ENCODE measurements at regions not wholly inside any gene's neighbourhood (a gene's known extent, or its start where the extent isn't known, plus 50 kb on each side); places are given as distances from the start of the nearest gene placed in this dataset.

- Histone ChIP-seq H3K36me3 (ENCODE audit: control insufficient read depth in 2 of 3, insufficient read depth in 3 of 3, low read length in 3 of 3) (no peaks in the 10 kb centered on the region), H3K9me3 (ENCODE audit: control insufficient read depth in 2 of 3, low read length in 3 of 3) (no peaks in the 10 kb centered on the region), H3K27ac (ENCODE audit: low read depth, low read length) (no peak overlapping the region), H3K4me3 (ENCODE audit: low read length) (no peak overlapping the region), H3K4me1 (ENCODE audit: control insufficient read depth in 2 of 2, insufficient read depth in 2 of 2, low read length in 2 of 2) (no peaks in the 10 kb centered on the region), H3K27me3 (ENCODE audit: control insufficient read depth in 2 of 2, insufficient read depth in 2 of 2, low read length in 2 of 2) (no peaks in the 10 kb centered on the region)
- ATAC-seq (no peak), DNase-seq (no peak)
- no peak overlapping the region for H3K4me3 Mint-ChIP-seq
- H3K27me3 Mint-ChIP-seq = peaks cover 0 to 18% (median 7%) of the 10 kb centered on the region in 5 donors
- H3K9me3 Mint-ChIP-seq = peaks cover 0 to 14% (median 0%) of the 10 kb centered on the region in 11 donors
- ChIA-PET CTCF (no interaction called here), POLR2A (no interaction called here)
- H3K4me1 Mint-ChIP-seq = no peaks in the 10 kb centered on the region
- no peaks in the 10 kb centered on the region for H3K36me3 Mint-ChIP-seq
- intact Hi-C loops (cut with micrococcal nuclease) = no loop called here
- H3K27ac Mint-ChIP-seq = no peak overlapping the region
Observed at GRCh38 chr2:6480514-6480913, 385.2 kb downstream of the CMPK2 start.

GRCh38 chr2:6482256-6482655, 383.5 kb downstream of the CMPK2 start:
- Mint-ChIP-seq H3K27ac (no peak overlapping the region), H3K27me3 (peaks cover 0 to 18% (median 4%) of the 10 kb centered on the region in 5 donors), H3K4me1 (no peaks in the 10 kb centered on the region), H3K9me3 (peaks cover 0 to 14% (median 0%) of the 10 kb centered on the region in 11 donors), H3K4me3 (no peak overlapping the region), H3K36me3 (no peaks in the 10 kb centered on the region)
- no peaks in the 10 kb centered on the region for H3K27me3 ChIP-seq (ENCODE audit: control insufficient read depth in 2 of 2, insufficient read depth in 2 of 2, low read length in 2 of 2)
- ChIA-PET CTCF (no interaction called here), POLR2A (no interaction called here)
- no peak for ATAC-seq
- intact Hi-C loops (cut with micrococcal nuclease) = no loop called here
- no peaks in the 10 kb centered on the region for H3K36me3 ChIP-seq (ENCODE audit: control insufficient read depth in 2 of 3, insufficient read depth in 3 of 3, low read length in 3 of 3)
- DNase-seq = no peak
- H3K9me3 ChIP-seq (ENCODE audit: control insufficient read depth in 2 of 3, low read length in 3 of 3) = no peaks in the 10 kb centered on the region
- H3K27ac ChIP-seq (ENCODE audit: low read depth, low read length) = no peak overlapping the region
- H3K4me3 ChIP-seq (ENCODE audit: low read length) = no peak overlapping the region
- H3K4me1 ChIP-seq (ENCODE audit: control insufficient read depth in 2 of 2, insufficient read depth in 2 of 2, low read length in 2 of 2) = no peaks in the 10 kb centered on the region

GRCh38 chr2:6487765-6488164, 377.9 kb downstream of the CMPK2 start:
- Histone ChIP-seq H3K9me3 (ENCODE audit: control insufficient read depth in 2 of 3, low read length in 3 of 3) (no peaks in the 10 kb centered on the region), H3K36me3 (ENCODE audit: control insufficient read depth in 2 of 3, insufficient read depth in 3 of 3, low read length in 3 of 3) (no peaks in the 10 kb centered on the region), H3K27ac (ENCODE audit: low read depth, low read length) (no peak overlapping the region), H3K4me1 (ENCODE audit: control insufficient read depth in 2 of 2, insufficient read depth in 2 of 2, low read length in 2 of 2) (no peaks in the 10 kb centered on the region), H3K4me3 (ENCODE audit: low read length) (no peak overlapping the region), H3K27me3 (ENCODE audit: control insufficient read depth in 2 of 2, insufficient read depth in 2 of 2, low read length in 2 of 2) (no peaks in the 10 kb centered on the region)
- Mint-ChIP-seq H3K9me3 (peaks cover 0 to 7% (median 0%) of the 10 kb centered on the region in 11 donors), H3K27ac (no peak overlapping the region), H3K27me3 (peaks cover 0 to 29% (median 4%) of the 10 kb centered on the region in 5 donors), H3K36me3 (no peaks in the 10 kb centered on the region), H3K4me3 (no peak overlapping the region), H3K4me1 (no peaks in the 10 kb centered on the region)
- no peak for ATAC-seq
- DNase-seq = no peak
- ChIA-PET CTCF (no interaction called here), POLR2A (no interaction called here)
- intact Hi-C loops (cut with micrococcal nuclease) = no loop called here

- Mint-ChIP-seq H3K4me1 (no peaks in the 10 kb centered on the region), H3K27me3 (peaks cover 0 to 29% (median 3%) of the 10 kb centered on the region in 5 donors), H3K36me3 (no peaks in the 10 kb centered on the region), H3K27ac (no peak overlapping the region), H3K4me3 (no peak overlapping the region), H3K9me3 (peaks cover 0 to 6% (median 0%) of the 10 kb centered on the region in 11 donors)
- DNase-seq (no peak), ATAC-seq (no peak)
- Histone ChIP-seq H3K4me1 (ENCODE audit: control insufficient read depth in 2 of 2, insufficient read depth in 2 of 2, low read length in 2 of 2) (no peaks in the 10 kb centered on the region), H3K27me3 (ENCODE audit: control insufficient read depth in 2 of 2, insufficient read depth in 2 of 2, low read length in 2 of 2) (no peaks in the 10 kb centered on the region), H3K4me3 (ENCODE audit: low read length) (no peak overlapping the region), H3K27ac (ENCODE audit: low read depth, low read length) (no peak overlapping the region), H3K36me3 (ENCODE audit: control insufficient read depth in 2 of 3, insufficient read depth in 3 of 3, low read length in 3 of 3) (no peaks in the 10 kb centered on the region), H3K9me3 (ENCODE audit: control insufficient read depth in 2 of 3, low read length in 3 of 3) (no peaks in the 10 kb centered on the region)
- intact Hi-C loops (cut with micrococcal nuclease) = no loop called here
- ChIA-PET POLR2A (no interaction called here), CTCF (no interaction called here)
Observed at GRCh38 chr2:6492573-6492972, 373.1 kb downstream of the CMPK2 start.

- ChIA-PET POLR2A (no interaction called here), CTCF (no interaction called here)
- DNase-seq = no peak
- Mint-ChIP-seq H3K36me3 (no peaks in the 10 kb centered on the region), H3K4me3 (no peak overlapping the region), H3K27ac (no peak overlapping the region), H3K9me3 (peaks cover 0 to 6% (median 0%) of the 10 kb centered on the region in 11 donors), H3K27me3 (peaks cover 0 to 29% (median 3%) of the 10 kb centered on the region in 5 donors), H3K4me1 (no peaks in the 10 kb centered on the region)
- no peak for ATAC-seq
- Histone ChIP-seq H3K4me3 (ENCODE audit: low read length) (no peak overlapping the region), H3K36me3 (ENCODE audit: control insufficient read depth in 2 of 3, insufficient read depth in 3 of 3, low read length in 3 of 3) (no peaks in the 10 kb centered on the region), H3K9me3 (ENCODE audit: control insufficient read depth in 2 of 3, low read length in 3 of 3) (no peaks in the 10 kb centered on the region), H3K27ac (ENCODE audit: low read depth, low read length) (no peak overlapping the region), H3K4me1 (ENCODE audit: control insufficient read depth in 2 of 2, insufficient read depth in 2 of 2, low read length in 2 of 2) (no peaks in the 10 kb centered on the region), H3K27me3 (ENCODE audit: control insufficient read depth in 2 of 2, insufficient read depth in 2 of 2, low read length in 2 of 2) (no peaks in the 10 kb centered on the region)
- intact Hi-C loops (cut with micrococcal nuclease) = no loop called here
Observed at GRCh38 chr2:6493266-6493665, 372.4 kb downstream of the CMPK2 start.

GRCh38 chr2:6493669-6494068, 372.0 kb downstream of the CMPK2 start:
- ChIA-PET POLR2A (no interaction called here), CTCF (no interaction called here)
- H3K9me3 ChIP-seq (ENCODE audit: control insufficient read depth in 2 of 3, low read length in 3 of 3) = no peaks in the 10 kb centered on the region
- DNase-seq (no peak), ATAC-seq (no peak)
- H3K9me3 Mint-ChIP-seq = peaks cover 0 to 5% (median 0%) of the 10 kb centered on the region in 11 donors
- H3K27ac ChIP-seq (ENCODE audit: low read depth, low read length) = no peak overlapping the region
- no peak overlapping the region for H3K4me3 ChIP-seq (ENCODE audit: low read length)
- intact Hi-C loops (cut with micrococcal nuclease) = no loop called here
- H3K4me3 Mint-ChIP-seq = no peak overlapping the region
- peaks cover 0 to 25% (median 3%) of the 10 kb centered on the region in 5 donors for H3K27me3 Mint-ChIP-seq
- H3K27me3 ChIP-seq (ENCODE audit: control insufficient read depth in 2 of 2, insufficient read depth in 2 of 2, low read length in 2 of 2) = no peaks in the 10 kb centered on the region
- H3K36me3 ChIP-seq (ENCODE audit: control insufficient read depth in 2 of 3, insufficient read depth in 3 of 3, low read length in 3 of 3) = no peaks in the 10 kb centered on the region
- no peak overlapping the region for H3K27ac Mint-ChIP-seq
- no peaks in the 10 kb centered on the region for H3K4me1 Mint-ChIP-seq
- no peaks in the 10 kb centered on the region for H3K4me1 ChIP-seq (ENCODE audit: control insufficient read depth in 2 of 2, insufficient read depth in 2 of 2, low read length in 2 of 2)
- no peaks in the 10 kb centered on the region for H3K36me3 Mint-ChIP-seq

GRCh38 chr2:6495466-6495865, 370.2 kb downstream of the CMPK2 start:
- intact Hi-C loops (cut with micrococcal nuclease) = no loop called here
- no peaks in the 10 kb centered on the region for H3K36me3 ChIP-seq (ENCODE audit: control insufficient read depth in 2 of 3, insufficient read depth in 3 of 3, low read length in 3 of 3)
- POLR2A ChIA-PET = no interaction called here
- H3K4me1 ChIP-seq (ENCODE audit: control insufficient read depth in 2 of 2, insufficient read depth in 2 of 2, low read length in 2 of 2) = no peaks in the 10 kb centered on the region
- DNase-seq = no peak
- H3K4me3 ChIP-seq (ENCODE audit: low read length) = no peak overlapping the region
- CTCF ChIA-PET = no interaction called here
- H3K27ac Mint-ChIP-seq = no peak overlapping the region
- no peaks in the 10 kb centered on the region for H3K9me3 ChIP-seq (ENCODE audit: control insufficient read depth in 2 of 3, low read length in 3 of 3)
- ATAC-seq = no peak
- H3K27me3 ChIP-seq (ENCODE audit: control insufficient read depth in 2 of 2, insufficient read depth in 2 of 2, low read length in 2 of 2) = no peaks in the 10 kb centered on the region
- no peak overlapping the region for H3K4me3 Mint-ChIP-seq
- H3K4me1 Mint-ChIP-seq = no peaks in the 10 kb centered on the region
- H3K36me3 Mint-ChIP-seq = no peaks in the 10 kb centered on the region
- H3K27ac ChIP-seq (ENCODE audit: low read depth, low read length) = no peak overlapping the region
- H3K9me3 Mint-ChIP-seq = peaks cover 0 to 8% (median 0%) of the 10 kb centered on the region in 11 donors
- H3K27me3 Mint-ChIP-seq = peaks cover 0 to 23% (median 0%) of the 10 kb centered on the region in 5 donors
